Hematopoietic multipotent progenitor cell treated with erythropoietin and hydrocortisone succinate and interleukin-3 and kit ligand, for 17 days (in vitro differentiated cells): ENCODE measurements at regions not wholly inside any gene's neighbourhood (a gene's known extent, or its start where the extent isn't known, plus 50 kb on each side); places are given as distances from the start of the nearest gene placed in this dataset.

Experiments
- DNase-seq: peaks from one replicate; pipeline ENCODE4 v3.0.0-alpha.2; 2015; ENCODE audit warnings: low spot score

DNA sequence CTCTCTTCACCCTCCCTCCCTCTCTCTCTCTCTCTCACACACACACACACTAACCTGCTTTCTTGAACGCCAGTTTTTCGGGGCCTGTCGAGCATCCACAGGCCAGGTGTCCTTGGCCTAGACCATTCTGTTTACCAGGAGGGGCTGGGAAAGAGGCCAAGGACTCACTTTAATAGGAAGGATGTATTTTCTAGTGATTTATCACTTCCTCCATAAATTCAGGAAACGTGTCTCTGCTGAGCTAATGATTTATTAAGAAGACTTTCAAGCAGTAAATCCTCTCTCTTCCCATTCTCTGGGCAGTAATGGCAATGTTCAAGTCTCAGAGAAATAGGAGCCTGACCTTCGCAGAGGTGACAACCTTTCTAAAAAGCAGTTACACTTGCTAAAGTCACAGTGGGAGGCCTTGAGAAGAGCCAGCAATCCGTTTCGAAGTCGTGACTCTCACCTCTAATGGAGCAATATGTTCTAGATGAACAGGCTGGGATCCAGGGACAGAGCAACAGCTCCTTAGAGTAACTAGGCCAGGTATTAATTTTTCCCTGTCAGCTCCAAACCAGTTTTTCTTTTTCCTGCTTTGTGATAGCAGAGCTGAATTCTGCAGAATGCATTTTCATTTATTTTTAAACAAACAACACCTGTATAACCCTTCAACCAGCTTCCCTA is 1357.5 kb upstream of the SORCS1 start:
- DNase-seq = no peak

- DNase-seq = no peak
Observed at GRCh38 chr10:108515821-108516220, 1351.3 kb upstream of the SORCS1 start.

DNA sequence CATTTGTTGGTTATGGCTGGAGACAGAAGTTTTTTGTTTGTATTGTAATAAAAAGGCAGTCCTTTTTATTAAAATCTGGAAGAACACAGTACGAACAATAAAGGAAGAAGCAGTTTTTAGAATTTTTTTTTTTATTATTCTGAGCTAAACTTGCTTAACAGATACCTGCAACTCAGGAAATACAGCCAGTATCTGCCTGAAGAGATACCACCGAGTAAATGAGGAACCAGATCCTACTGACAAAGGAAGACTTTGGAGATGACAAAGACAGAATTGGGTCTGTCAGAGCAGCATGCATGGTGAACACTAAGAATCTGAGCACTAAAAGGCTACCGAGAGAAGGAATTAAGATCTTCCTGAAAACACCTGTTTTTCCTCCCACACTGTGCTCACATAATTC is 1335.9 kb upstream of the SORCS1 start:
- DNase-seq = no peak

DNA sequence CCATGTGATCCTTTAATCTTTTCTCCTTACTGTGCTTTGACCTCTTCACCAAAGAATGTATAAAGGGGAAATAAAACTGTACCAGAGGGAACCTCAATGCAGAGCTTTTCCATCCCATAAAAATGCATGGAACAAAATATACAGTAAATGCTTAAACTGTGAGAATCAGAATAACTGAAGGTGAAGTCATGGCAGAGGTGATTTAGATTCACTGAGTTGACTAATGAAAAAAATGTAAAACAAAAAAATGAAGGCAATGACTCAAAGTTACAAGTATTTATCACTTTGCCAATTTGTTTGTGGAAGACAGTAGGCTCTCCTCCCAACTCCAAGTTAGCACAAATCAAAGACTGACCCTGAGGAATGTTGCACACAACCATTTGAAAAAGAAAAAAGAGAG is 1331.6 kb upstream of the SORCS1 start:
- DNase-seq = no peak

GRCh38 chr10:108490944-108491343 is 1326.4 kb upstream of the SORCS1 start:
- no peak for DNase-seq

- no peak for DNase-seq
Observed at GRCh38 chr10:108471420-108471819, 1306.9 kb upstream of the SORCS1 start.

DNA sequence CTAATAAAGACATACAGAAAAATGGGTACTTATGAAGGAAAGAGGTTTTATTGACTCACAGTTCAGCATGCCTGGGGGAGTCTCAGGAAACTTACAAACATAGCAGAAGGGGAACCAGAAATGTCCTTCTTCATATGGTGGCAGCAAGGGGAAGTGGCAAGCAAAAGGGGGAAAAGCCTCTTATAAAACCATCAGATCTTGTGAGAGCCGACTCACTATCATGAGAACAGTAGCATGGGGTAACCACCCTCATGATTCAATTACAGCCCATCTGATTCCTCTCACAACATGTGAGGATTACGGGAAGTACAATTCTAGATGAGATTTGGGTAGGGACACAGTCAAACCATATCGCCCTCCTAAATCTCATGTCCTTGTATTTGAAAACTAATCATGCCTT is 1305.4 kb upstream of the SORCS1 start:
- no peak for DNase-seq

- no peak for DNase-seq
Observed at GRCh38 chr10:108465871-108466641, 1301.5 kb upstream of the SORCS1 start.

DNA sequence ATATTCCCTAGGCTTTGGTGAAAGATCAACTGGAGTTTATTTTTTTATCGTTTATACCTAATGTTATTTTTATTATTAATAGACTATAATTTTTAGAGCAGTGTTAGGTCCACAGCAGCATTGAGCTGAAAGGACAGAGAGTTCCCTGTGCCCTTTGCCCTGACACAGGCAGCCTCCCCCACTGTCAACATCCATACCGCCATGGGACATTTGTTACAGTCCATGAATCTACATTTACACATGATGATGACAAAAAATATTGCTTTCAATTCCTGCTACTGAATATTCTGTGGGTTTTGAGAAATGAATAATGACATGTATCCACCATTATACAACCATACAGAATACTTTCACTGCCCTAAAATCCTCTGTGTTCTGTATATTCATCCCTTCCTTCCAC is 1297.5 kb upstream of the SORCS1 start:
- no peak for DNase-seq

DNA sequence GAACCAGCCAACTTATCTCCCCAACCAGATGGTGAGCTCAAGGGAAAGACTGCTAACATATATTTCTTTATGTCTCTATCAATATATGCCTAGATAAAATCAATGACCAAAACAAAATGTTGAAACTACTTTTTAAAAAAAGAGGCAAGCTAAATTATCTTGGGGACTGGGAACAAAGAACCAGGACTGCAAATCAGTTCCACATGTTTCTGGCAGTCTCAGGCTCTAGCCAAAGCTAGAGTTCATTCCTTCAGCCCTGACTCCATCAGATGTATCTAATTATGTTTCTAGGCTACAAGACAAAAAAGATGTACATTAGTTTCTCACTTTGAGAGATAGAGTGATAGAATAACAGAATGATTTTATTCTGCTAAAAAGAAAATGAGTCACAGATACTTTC is 1290.3 kb upstream of the SORCS1 start:
- DNase-seq = no peak

DNA sequence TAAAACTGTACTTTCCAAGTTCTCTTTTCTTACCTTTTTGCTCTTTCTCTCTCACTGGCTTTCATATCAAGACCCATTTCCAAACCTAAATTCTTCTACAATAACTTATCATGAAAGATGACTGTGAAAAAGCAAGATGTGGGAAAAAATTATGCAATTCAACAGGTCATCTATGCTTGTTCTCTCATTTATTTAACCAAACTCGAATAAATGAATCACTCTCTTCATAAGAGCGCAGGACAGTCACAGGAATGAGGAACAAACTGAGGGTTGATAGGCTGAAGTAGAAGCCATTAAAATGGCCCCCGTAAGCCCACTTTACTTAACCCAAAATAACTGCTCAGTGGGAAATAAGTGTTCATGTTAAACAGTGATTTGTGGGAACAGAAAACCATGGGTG is 1289.7 kb upstream of the SORCS1 start:
- no peak for DNase-seq

DNA sequence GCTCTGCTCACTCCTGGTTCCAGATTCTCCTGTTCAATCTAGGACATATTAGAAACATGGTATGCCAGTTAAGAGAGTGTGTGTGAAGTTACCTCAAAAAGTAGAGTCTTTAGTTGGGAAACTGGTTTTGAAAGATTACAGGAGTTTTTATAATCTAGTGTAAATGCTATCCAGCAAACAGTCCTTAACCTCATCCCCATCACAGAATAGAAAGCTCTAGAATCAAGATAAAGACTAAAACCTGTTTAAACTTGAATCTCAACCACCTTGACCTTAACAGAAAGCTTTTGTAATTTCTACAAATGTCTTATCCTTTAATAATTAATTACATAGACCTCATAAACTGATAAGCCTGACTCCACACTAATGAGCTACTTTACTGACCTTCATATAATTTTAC is 1288.7 kb upstream of the SORCS1 start:
- DNase-seq = no peak

DNA sequence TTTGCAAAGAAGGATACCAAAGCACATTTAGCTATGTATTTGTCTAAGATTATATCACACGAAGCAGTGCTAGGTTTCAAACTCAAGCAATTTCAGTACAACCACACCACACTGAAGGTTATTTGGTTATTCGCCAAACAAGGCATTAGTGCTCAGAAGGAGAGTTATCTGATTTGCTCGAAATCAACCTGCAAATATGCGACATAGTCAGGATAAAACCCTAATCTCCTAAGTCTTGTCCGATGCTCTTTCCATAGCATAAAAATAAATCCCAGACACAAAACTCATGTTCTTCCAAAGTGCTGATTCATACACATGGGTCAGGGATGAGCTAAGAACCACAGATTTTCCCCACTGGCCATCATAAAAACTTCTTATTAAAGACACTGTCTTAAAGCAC is 1288.0 kb upstream of the SORCS1 start:
- DNase-seq = no peak

- DNase-seq = no peak
Observed at GRCh38 chr10:108450280-108450679, 1285.8 kb upstream of the SORCS1 start.

- no peak for DNase-seq
Observed at GRCh38 chr10:108445746-108446145, 1281.2 kb upstream of the SORCS1 start.

- DNase-seq = no peak
Observed at GRCh38 chr10:108443636-108444035, 1279.1 kb upstream of the SORCS1 start.

DNA sequence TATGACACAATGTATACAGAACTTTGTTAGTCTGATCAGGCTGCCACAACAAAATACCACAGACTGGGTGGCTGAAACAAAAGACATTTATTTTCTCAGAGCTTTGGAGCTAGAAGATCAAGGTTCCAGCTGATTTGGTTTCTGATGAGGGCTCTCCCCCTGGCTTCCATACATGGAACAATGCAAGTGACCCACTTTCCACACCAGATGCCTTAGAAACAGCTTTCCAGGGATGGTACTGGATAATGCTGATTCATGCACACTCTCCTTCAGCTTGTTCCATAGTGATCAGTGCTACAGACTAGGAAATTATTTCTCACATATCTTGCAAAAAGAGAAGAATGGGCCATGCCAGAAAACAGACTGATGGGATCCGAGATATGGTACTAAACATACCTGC is 1274.9 kb upstream of the SORCS1 start:
- DNase-seq = no peak

DNA sequence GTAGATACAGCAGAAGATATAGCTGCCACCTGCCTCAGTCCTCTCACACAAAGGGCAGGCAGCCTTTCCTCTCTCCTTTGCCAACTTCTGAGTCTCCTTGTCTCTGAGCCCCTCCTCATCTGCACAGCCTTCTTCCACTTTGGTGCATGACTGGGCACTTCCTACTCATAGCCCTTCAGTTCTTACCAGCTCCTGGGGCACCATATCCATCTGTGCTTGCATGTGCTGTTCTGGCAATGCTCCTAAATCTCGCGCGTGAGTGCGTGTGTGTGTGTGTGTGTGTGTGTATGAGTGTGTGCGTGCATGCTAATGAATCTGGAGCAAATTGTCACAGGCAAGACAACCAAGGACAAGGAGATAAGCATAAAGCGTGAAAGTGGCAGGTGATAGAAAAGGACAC is 1271.6 kb upstream of the SORCS1 start:
- no peak for DNase-seq

DNA sequence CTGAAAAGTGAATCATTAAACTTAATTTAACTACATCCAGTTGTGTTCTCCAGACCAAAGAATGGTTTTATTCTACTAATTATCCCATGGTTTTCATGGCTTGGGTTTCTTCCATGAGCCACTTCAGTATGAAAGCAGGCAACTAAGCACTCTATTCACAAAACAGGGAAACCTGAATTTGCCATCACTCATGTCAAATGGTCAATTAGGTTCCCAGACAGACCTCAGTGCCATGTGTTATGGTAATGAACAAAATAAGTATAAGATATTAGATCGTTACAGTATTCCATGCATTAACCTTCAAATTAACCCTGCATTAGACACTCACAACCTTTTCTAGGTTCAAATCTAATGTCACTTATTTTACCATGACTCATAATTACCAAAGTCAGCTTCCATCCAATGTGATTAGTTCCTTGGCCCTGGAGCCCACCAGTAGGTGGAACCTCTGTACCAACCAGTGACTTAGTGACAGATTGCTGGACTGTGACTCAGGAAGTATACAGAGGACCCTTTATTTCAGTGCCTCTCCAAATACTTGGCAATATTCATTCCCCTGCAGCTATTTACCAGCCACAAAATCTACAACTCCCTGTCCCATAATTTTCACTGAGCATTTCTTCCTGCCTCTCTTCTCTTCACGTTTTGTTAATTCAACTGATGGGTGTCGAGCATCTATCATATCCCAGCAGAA is 1270.2 kb upstream of the SORCS1 start:
- DNase-seq = no peak

DNA sequence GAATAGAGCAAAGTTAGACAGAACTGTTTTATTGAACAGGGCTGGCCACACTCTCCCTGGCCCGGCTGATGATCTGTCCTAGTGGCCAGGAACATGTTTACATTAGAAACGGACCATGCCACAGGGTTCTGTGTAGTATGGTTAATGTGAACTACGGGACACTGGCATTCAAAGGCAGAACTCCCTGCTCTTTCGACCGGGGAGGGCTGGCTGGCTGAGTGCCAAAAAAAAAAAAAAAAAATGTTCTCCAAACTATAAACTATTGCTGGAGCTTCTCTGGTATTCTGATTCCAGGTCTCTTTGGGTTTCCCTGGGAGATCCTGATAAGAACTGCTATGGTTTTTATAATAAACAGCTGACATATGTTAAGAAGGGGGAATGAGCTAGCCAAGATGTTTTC is 1262.6 kb upstream of the SORCS1 start:
- peak; percentile 7 for DNase-seq

GRCh38 chr10:108425283-108425964 is 1260.9 kb upstream of the SORCS1 start:
- DNase-seq = no peak

DNA sequence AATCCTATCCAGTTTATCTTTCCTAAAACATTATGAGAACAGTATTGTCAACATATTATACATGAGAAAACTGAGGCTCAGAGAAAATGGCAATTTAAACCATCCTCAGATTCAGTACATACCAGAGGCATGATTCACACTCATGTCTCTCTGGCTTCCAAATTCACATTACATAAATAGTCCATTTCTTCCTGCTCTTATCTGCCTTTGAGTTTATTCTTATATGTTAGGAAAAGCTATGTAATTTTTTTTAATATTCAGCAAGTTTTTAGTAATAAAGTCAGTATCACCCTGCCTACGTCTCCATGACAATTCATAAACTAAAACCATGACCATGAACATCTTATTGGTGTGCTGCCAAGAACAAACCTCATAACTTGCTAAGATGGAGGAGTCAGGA is 1260.2 kb upstream of the SORCS1 start:
- no peak for DNase-seq

- DNase-seq = no peak
Observed at GRCh38 chr10:108422286-108422685, 1257.8 kb upstream of the SORCS1 start.
